Activated T-helper 9 cell treated with anti-CD3 and anti-CD28 coated beads, Interleukin-2, amount 50 U/mL, for 16 hours (primary cell): ENCODE measurements at regions not wholly inside any gene's neighbourhood (a gene's known extent, or its start where the extent isn't known, plus 50 kb on each side); places are given as distances from the start of the nearest gene placed in this dataset.

Source experiments
- DNase-seq: peaks from one replicate; pipeline ENCODE4 v3.0.0-alpha.2; 2020; ENCODE audit warnings: low read depth

DNA sequence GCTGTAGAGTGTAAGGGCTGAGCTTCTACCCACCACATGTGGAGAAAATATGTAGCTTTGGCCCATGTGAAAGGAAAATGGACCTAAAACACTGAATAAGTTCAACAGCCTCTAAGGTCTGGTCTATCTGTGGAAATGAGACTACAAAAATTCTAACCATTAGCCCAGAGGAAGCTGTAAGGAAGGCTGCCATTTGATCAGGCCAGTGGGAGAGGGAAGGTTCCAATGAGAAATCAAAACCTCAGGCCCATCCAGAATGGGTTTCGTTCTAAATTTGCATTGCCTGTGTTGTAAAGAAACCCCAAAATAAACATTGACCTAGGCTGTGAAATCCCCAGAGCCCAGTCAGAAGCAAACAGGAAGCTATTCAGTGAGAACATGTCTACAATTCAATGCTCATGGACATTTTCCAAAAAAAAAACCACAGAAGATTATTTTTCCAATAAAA is 320.4 kb upstream of the SLC7A11 start:
- DNase-seq: no peak

- DNase-seq: no peak
Measured at GRCh38 chr4:138561906-138562305, 319.8 kb upstream of the SLC7A11 start.

DNA sequence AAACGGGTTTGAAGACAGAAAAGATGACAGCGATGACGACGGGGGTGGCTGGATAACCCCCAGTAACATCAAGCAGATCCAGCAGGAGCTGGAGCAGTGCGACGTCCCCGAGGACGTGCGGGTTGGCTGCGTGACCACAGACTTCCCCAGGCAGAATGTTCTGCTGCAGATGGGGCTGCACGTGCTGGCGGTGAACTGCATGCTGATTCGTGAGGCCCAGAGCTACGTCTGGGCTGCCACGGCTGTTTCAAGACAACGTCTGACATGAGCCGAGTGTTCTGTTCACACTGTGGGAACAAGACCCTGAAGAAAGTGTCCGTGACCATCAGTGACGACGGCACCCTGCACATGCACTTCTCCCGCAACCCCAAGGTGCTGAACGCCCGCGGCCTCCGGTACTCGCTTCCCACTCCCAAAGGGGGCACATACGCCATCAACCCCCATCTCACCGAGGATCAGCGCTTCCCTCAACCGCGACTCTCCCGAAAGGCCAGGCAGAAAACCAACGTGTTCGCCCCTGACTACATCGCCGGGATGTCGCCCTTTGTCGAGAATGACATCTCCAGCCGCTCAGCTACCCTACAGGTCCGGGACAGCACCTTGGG is 319.2 kb upstream of the SLC7A11 start:
- DNase-seq: no peak

DNA sequence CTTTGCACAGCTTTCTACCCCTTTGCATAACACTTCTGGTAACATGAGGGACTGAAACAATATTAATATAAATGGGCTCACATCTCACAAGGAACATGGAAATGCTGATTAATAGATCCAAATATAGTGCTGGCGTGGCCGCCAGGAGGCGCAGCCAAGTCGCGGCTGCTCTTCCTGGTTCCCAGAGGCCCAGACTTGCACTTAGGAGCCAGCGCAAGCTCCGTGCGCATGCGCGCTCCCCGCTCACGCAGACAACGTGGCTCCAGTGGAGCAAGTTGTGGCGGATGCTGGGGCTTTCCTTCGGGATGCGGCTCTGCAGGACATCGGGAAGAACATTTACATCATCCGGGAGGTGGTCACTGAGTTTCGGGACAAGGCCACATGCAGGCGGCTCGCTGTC is 318.3 kb upstream of the SLC7A11 start:
- no peak for DNase-seq

DNA sequence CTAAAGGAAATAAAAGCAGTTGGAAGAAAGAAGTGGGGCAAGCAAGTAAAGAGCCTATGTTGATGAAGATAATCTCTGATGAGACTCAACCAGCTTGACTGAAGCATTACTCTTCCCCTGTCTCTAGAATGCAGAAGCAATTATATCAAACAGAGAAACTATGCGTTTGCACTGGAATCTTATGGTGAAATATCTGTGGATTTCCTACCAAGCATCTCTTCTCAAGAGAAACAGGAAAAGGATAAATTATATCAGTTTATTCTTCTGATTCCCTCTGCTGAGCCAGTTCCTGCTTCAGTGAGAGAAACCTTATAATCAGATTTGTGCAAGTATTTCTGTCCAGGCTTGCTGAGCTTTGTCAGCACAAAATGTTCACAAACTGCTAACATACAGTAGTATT is 316.7 kb upstream of the SLC7A11 start:
- DNase-seq: no peak

DNA sequence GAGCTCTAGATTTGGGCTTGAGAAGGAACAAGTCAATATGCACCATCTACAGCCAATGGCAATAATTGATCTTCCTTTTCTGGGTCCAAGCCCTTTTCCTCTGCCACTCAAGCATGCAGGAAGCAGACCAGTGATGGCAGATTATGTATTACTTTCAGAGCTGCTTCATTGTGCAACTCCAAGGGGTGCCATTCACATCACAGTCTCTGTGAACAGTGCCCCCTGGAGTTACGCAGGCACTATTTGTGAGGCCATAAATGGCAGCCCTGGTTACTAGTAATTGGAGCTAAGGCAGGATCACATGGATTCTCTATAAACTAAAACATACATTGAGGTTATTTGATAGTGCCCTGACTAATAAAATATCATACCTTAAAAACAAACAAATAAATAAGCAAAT is 313.4 kb upstream of the SLC7A11 start:
- DNase-seq: no peak

- DNase-seq: no peak
Measured at GRCh38 chr4:138555108-138555507, 313.0 kb upstream of the SLC7A11 start.

DNA sequence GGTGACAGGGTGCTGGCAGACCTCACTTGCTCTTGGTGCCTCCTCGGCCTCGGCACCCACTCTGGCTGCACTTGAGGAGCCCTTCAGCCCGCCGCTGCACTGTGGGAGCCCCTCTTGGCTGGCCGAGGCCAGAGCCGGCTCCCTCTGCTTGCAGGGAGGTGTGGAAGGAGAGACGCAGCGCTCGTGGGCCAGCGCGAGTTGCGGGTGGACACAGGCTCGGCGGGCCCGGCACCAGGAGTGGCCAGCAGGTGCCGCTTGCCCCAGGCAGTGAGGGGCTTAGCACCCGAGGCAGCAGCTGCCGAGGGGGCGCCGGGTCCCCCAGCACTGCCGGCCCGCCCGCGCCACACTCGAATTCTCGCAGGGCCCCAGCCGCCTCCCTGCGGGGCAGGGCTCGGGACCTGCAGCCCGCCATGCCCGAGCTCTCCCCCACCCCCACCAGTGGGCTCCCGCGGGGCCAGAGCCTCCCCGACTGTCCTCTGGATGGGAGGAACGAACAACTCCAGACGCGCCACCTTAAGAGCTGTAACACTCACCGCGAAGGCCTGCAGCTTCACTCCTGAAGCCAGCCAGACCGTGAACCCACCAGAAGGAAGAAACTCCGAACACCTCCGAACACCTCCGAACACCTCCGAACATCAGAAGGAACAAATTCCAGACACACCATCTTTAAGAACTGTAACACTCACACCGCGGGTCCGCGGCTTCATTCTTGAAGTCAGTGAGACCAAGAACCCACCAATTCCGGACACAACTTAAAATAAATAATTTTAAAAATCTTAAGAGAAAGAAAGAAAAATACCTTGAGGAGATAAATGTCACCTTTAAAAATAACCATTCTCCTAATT is 311.1 kb upstream of the SLC7A11 start:
- DNase-seq: no peak

GRCh38 chr4:138542191-138542776 is 300.1 kb upstream of the SLC7A11 start:
- no peak for DNase-seq

DNA sequence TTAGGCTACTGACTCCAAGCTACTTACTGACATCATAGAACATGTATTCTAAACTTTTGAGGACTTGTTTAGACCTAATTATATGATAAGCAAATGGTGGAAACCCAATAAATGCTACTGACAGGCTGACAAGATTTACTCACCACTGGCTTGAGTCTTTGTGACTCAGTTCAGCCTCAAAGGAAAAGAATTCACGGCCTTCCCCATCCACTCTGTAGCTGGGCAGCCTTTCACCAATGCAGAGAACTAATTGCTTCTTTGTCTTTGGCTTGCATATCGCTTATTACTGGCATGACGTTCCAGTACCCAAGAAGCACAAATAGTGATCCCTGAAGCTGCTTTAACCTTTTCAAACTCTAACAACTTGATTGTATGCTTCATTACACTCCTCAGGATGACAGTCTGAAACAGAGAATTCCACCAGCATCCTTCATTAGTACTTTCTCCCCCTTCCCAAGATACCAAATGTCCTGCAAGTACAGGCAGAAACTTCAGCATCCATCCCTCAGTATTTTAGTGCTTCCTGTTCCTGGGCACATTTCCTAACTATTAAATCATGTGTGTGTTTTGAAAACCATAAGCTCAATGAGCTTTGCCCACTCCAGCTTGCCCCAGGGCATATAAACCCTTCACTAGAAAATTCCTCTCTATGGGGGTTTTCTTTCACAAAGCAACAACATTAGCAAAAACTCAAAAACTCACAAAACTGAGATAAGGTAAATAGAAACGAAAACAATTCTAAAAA is 298.1 kb upstream of the SLC7A11 start:
- DNase-seq: no peak

DNA sequence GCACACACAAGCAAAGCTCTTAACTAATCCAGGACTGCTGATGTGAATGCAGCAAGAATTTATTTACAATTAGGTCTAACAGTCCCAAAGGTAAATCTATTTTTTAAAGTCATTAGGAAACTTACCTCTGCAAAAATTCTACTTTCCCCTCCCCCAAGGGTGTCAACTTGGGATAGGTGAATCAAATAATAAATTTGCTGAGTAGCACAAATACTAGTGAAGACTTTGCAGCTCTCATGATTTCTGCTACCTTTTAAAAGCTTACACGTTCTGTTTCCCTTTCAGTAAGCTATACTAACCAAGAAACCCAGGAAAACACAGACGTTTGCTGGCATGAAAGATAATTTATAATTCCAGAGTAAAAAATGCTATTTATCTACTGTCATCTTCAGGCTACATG is 296.6 kb upstream of the SLC7A11 start:
- no peak for DNase-seq

DNA sequence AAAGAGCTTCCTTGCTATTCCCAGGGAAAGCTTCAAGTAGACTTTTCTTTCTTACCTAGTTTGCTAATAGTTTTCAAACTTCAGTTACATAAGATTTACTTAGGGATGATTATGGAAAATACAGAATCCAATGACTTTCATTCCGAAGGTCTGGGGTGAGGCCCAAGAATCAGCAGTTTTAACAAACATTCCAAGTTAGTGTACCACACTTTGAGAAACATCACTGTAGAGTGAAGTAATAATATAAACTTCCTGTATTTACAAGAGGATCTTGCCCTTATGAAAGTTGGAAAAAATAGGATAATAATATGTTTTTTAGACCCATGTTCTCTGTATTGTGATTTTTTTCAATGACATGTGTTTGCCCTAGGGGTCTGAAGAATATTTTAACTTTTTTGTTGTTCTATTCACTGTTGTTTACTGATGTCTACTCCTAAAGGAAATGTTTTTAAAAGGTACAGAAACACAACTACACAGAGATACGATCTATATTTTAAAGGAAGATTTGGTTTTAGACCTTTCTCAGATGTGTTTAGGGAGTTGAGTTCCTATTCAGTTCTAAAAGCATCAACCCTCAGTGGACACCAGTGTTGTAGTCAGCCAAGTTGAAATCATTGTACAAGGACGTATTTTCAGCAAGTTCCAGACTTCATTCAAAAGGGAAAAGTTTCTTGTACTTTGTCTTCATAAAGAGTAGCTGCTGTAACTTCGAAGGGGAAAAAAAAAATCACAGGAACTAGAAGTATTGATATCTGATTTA is 295.8 kb upstream of the SLC7A11 start:
- no peak for DNase-seq

- no peak for DNase-seq
Measured at GRCh38 chr4:138535316-138535715, 293.2 kb upstream of the SLC7A11 start.

DNA sequence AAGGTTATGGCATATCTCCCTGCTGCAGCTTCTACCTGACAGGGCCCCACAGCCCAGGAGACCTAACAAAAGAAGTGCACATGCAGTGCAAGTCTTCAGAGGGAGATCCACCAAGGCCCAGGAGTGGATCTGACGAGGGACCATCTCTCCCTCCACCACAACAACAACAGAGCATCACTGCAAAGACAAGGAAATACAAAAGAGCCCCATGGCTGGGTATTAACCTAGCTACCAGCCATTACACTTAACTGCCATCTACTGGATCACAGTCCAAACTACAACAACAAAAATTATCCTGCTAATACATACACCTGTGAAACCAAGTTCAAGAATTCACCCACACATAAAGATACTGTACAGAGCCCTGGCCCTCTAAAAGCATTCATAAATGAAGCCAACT is 280.2 kb upstream of the SLC7A11 start:
- DNase-seq: no peak

DNA sequence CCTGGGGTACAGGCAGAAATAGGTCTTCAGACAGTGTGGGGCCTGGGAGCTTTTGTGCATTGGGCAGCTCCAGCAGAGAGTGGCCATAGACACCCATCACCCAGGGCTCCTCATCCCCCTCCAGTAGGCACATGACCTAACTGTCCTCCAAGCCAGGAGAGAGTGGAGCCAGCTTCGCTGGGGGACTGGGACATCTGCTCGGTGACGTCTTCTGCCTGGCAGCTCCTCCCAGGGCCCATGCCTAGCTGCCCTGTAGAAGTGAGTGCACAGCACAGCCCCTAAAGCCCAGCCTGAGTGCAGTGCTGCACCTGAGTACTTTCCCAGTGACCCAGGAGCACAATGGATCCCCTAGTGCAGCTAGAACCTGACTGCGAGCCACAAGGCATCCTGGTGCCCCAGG is 279.7 kb upstream of the SLC7A11 start:
- DNase-seq: no peak

GRCh38 chr4:138519436-138519835 is 277.3 kb upstream of the SLC7A11 start:
- no peak for DNase-seq

DNA sequence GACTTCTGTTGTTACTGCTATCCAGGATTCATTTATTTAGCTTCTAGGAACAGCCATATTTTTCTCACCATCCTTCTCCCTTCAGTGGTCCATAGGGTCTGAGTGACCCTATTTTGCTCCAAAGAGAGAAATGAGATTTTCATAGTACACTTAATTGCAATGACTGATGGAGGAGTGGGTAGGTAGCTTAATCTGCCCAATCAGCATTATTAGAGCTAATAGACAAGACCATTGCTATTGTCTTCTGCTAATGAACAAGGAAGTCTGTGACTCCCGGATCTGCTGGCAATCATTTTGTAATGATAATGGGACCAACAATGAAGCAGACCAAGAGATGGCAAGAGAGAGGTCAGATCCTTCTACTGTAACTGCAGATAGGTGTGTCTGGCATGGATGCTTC is 271.4 kb upstream of the SLC7A11 start:
- DNase-seq: no peak

DNA sequence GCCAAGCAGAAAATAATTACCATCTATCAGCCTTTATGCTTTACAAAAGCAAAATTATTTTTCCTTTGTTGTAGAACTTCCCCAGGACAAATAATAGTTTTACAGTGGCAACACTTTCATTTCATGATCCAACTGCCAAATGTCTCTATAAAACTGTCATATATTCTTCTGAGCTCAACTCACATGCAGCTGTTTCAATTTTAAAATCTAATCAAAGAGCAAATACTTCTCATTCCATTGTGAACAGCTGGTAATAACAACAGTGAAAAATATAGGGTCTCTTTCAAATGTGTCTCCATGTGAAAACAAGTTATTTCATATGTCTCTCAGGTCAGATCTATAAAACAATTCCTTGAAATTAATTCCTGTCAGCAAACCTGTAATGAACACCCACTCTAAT is 270.6 kb upstream of the SLC7A11 start:
- DNase-seq: no peak

- DNase-seq: no peak
Measured at GRCh38 chr4:138510053-138510452, 267.9 kb upstream of the SLC7A11 start.

GRCh38 chr4:138509346-138509745 is 267.2 kb upstream of the SLC7A11 start:
- DNase-seq: no peak

GRCh38 chr4:138507522-138507921 is 265.4 kb upstream of the SLC7A11 start:
- no peak for DNase-seq

DNA sequence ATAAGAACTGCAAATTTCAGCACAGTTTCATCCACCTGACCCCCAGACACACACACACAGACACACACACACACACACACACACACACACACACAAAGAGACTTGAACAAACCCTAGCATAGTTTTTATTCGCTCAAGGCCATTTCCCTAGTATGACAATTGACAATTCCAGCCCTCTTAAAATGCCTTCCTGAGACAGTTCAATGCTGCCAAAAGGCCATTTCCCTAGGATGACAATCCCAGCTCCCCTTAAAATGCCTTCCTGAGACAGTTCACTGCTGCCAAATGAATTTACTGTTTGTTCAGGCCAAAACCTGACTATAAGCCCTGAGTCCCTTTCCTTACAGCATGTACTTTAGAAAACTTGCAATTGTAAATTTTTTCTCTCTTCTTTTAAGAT is 259.5 kb upstream of the SLC7A11 start:
- no peak for DNase-seq
